Renal pelvis (tissue), 1 donor: ENCODE measurements at regions not wholly inside any gene's neighbourhood (a gene's known extent, or its start where the extent isn't known, plus 50 kb on each side); places are given as distances from the start of the nearest gene placed in this dataset.

Experiments
- DNase-seq: peaks from one replicate; pipeline ENCODE4 v3.0.0-alpha.2; 2013

DNA sequence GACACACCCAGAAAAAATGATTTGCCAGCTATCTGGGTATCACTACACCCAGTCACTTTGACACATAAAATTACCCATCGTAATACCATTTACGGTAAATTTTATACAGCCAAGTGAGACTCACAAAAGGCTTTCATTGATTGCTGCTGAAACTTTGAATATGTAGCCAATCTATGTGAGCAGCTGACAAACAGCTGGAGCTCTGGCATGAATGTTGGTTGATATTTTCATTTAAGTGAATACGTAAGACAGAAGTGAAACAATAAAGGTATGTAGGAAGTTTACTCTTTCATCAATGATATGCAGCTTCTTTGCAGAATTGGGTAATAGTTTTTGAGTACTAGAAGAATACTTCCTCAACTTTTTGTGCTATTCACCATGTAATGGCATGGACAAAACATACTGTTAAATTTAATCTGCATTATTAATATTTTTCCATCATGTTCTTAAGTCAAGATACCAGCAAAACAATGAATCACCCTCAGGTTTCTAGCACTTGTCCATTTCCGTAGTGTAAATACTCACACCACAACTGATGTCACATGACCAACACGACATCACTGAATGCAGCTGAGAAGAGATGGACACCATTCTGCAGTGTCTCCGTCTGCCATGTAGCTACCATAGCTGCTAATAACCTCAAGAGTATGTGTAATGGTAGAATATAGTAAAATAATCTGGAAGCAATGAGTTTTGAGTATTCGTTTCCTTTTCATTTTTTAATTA, 205.9 kb upstream of the HES1 start:
- DNase-seq: no peak

DNA sequence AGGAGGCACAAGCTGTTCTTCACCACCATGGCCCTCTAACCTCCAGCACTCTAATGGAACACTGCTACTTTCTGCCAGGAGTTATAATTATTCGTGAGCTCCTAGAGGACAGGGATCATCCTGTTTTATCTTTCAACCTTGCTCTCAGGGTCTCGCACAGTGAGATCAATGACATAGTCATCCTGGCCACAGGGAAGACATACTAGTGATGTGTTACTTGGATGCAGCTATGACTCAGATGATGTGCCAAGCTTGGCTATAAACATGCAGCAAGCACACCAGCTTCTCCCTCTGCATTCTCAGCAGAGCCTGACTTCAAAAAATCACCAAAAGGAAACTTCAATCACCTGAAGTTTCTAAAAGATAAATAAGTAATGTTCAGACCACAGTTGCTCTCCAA, 203.8 kb upstream of the HES1 start:
- no peak for DNase-seq

- no peak for DNase-seq
Measured at GRCh38 chr3:193932576-193932975, 203.4 kb upstream of the HES1 start.

GRCh38 chr3:193933451-193933850, 202.5 kb upstream of the HES1 start:
- DNase-seq: no peak

DNA sequence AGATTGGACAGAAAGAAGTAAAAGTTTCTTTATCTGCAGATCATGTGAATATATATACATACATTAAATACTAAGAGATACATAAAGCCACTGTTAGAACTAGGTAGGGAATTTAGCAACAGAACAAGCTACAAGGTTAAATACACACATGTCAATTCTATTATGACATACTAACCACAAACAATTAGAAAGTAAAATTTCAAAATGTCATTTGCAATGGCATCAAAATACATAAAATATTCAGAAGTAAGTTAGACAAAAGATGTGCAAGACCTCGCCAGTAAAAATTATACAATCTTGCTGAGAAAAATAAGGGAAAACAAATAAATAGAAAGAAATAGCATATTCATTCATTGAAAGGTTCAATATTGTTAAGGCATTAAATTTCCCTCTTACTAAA, 200.0 kb upstream of the HES1 start:
- DNase-seq: no peak

DNA sequence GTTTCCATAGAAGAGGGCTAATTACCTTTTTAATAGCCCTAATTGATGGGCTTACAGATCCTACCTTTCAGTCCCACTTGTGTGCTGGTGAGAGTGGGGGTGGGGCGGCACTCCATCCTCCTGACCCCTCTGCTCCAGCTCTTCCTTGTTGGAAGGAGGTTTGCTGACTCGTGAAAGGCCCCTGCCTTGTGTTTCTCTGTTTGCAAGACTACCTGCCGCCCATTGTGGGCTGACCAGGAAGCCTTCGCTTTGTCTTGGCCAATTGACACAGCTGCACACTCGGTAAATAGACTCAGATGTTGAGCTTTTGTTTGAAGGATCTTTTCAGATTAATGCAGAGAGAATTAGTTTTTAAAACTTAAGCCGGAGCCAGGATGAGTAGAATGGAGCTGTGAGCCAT, 197.3 kb upstream of the HES1 start:
- DNase-seq: no peak

GRCh38 chr3:193939527-193939926, 196.4 kb upstream of the HES1 start:
- DNase-seq: no peak

DNA sequence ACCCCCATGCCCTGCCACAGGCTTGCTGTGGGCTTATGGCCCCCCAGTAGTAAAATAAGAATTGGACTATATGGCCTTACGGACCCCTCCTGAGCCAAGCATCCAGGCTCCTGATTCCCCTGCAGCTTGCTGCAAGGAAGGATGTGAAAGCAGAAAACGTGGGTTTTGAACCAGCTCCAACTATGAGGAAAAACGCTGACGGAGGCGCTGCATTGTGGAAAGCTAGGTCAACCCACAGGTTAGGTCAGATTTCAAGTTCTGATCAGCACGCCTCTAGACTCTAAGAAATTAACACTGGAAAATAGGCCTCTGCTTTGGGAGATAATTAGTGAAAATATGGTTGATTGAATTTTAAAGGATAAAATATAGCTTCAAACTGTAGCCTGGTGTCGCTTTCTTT, 195.4 kb upstream of the HES1 start:
- DNase-seq: no peak

GRCh38 chr3:193941486-193941885, 194.5 kb upstream of the HES1 start:
- no peak for DNase-seq

DNA sequence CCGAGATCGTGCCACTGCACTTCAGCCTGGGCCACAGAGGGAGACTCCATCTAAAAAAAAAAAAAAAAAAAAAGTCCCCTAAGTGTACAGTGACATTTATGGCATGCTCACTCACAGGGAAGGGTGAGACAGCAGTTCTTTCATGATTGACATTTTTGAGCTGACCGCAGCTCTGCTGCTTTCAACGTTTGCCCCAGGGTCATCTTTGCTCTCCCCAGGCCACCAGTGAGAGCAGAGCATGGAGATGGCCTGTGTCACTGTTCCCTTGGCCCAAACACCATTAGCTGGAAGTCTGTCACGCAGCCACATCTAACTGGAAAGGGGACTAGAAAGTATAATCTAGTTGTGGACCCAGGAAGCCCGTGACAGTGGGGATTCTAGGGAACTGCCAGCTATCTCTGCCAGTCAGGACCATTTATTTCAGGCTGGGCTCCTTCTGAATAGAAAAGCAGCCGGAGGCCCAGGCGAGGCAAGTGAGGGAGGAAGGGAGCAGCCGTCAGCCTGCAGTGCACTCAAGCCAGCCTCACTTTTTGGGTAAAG, 193.4 kb upstream of the HES1 start:
- DNase-seq: no peak

DNA sequence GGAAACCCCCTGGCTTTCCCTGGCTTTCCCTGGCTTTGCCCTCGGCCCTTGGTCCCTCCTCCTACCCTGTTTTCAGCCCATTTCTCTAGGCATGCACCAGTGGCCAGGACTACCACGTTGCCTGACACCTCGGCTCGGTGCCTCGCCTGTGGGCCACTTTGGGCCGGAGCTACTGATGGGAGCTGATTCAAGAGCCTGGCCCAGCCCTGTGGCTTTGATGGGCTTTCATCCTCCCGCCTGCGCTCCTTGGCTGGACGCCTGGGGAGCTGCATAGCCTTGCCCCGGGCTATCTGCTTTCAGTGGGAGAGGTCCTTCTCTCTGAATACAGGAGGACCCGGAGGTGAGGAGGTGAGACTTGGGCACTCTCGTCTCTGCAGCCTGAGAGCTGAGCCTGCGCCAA, 192.7 kb upstream of the HES1 start:
- no peak for DNase-seq

DNA sequence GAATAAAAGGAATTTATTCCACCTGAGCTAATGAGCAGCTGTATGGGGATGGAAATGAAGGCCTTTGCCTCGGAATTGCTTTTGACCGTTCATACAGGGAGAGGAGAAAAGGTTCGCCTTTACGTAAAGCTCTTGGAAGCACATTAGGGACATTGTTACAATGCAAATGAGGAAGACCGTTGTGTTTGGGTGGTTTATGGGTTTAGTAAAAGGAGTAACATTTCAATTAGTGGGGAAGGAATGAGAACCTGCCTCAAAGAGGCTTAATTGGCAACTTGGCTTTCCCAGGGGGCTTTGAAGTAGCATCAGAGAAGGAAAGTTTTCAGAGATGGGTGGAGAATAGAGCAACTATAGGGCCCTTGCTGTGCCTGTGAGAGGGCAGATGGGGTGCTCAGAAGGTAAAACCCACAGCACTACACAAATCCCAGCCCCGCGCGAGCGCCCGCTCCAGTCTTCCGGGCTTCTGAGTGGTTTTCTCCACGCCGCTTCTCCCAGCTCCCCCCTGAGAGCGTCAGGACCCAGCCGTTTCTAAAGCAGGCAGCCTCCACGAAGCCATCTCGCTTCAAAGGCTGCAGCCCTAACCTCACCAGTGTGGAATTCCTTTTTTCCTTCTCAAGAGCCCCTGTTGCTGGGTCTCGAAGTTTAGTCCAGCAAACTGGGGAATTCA, 192.0 kb upstream of the HES1 start:
- DNase-seq: peak; percentile 16

DNA sequence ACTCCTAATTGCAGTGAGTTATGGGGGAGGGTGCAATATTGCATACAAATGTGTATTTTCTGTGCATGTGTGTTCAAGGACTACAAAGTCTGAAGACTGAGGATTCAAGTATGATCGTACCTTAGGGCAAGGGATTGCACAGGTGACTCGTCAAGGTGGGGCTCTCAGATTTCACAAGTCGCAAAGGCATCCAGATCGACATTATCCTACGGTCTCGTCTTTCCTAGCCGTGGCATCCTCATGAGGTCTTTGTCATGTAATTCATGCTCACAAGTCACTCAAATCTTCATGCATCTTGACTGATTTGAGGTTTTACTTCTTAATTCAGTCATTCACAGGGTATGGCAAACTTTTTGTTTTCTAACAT, 191.4 kb upstream of the HES1 start:
- no peak for DNase-seq

GRCh38 chr3:193945143-193945542, 190.8 kb upstream of the HES1 start:
- DNase-seq: no peak

DNA sequence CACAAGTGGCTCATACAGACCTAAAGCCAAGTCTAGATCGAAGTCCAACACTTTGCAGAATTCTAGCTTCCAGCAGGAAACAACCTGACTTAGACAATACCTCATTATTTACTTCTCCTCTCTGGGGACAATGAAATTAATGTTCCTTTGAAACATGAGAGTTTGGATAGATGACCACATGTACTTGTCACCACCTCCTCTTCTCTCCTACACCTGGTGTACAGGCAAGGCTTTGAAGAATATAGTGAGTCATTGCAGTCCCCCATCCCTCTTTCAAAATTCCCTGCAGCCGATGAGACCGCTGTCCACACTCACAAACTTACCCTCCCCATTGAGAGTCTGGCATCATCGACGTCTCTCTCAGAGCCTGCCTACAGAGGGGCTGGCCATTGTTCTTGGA, 189.0 kb upstream of the HES1 start:
- no peak for DNase-seq

GRCh38 chr3:193947596-193947995, 188.4 kb upstream of the HES1 start:
- no peak for DNase-seq

DNA sequence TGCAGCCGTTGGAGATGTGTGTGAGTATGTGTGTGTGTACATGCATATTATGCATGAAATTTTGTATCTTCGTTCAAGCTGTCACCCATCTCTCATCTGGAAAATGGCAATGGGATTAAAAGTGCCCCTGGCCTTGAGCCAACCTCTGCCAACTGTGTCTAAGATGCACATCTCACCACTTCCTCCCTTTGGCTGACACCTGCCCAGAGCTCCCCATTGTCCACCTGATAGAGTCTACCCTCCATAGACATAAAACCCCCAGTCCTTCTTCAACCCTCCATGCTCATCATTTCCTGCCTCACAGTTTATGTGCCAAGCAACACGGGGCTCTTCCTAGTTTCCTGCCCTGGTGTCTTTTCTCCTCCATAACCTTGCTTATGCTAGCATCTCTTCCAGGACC, 187.5 kb upstream of the HES1 start:
- DNase-seq: no peak

DNA sequence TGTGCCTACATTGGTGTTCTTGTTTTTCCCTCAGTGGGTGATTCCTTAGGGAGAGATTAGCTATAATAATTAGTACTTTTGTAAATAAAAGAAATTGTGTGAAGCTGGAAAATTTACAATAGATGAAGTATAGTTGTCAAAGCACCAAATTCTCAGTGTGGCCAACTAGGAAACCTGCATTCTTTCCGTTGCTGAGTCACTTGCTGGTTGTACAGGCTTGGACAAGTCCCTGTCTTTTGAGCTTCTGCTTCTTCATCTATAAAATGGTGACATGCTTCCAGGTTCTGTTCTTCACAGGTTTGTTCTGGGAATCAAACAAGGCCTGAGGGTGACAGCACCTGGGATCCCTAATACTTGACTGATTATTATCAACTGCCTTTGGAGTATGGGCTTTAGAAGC, 184.1 kb upstream of the HES1 start:
- DNase-seq: no peak

DNA sequence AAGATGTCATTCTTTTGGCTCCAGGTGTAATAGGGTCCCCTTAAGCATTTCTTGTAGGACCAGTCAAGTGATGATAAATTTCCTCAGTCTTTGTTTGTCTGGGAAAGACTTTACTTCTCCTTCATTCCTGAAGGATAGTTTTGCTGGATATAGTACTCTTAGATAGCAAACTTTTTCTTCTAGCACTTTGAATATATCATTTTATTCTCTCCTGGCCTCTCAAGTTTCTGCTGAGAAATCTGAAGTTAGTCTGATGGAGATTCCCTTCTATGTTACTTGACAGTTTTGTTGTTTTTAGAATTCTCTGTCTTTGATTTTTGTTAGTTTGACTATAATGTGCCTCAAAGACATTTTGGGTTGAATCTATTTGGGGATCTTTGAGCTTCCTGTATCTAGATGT, 181.2 kb upstream of the HES1 start:
- no peak for DNase-seq

GRCh38 chr3:193955719-193956118, 180.2 kb upstream of the HES1 start:
- DNase-seq: no peak

DNA sequence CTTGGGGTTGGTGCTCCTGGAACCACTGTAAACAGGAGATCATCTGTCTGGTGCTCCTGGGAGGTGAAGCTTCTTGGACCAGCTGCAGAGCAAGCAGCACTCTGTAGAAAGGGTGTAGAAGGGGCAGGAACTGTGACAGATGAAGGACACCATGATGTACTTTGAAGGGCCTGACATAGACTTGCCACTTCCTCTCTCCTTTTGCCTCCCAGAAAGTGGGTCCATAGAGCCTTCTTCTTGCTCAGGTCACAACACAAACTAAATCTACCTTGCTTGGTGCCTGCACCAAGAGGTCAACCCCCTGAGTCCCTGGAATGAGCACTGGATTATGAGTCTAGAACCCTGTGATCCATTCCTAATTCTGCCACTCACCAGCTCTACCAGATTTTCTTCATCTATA, 176.1 kb upstream of the HES1 start:
- no peak for DNase-seq

DNA sequence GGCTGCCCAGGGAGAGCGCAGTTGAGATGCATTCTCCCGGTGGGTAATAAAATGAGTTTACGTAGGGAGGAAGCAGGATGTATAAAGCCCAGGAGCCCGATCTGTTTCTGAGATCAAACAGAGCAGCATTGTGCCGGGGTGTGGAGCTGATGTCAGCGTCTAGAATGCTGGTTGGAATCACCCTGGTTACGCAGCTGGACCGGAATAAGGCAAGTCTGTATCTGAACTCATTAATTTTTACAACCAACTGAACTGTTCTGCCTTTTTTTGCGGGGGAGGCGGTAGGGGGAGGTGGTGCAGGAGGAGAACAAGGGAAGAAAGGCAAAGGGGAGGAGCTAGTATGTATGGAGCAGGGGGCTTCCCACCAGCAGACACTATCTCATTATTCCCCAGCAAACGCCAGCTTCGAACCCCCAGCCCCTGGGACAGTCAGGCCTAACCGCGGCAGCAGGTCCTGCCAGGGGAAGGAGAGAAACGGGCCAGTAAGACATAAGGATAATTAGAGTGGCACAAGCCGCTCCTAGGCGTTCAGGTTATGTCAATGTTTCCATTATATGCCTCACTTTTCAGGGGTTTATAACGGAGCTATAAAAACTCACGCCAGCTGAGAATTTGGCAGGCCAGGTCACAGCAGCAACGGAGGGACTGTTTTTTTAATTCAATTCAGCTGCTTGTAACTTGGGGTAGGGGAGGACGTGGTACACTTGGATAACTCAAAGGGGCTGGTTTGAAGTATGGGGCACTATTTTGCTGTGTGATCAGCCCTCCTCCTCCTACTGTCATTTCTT, 175.3 kb upstream of the HES1 start:
- DNase-seq: peak; percentile 85
